ENCODE measurements at regions not wholly inside any gene's neighbourhood (a gene's known extent, or its start where the extent isn't known, plus 50 kb on each side); places are given as distances from the start of the nearest gene placed in this dataset.

DNA sequence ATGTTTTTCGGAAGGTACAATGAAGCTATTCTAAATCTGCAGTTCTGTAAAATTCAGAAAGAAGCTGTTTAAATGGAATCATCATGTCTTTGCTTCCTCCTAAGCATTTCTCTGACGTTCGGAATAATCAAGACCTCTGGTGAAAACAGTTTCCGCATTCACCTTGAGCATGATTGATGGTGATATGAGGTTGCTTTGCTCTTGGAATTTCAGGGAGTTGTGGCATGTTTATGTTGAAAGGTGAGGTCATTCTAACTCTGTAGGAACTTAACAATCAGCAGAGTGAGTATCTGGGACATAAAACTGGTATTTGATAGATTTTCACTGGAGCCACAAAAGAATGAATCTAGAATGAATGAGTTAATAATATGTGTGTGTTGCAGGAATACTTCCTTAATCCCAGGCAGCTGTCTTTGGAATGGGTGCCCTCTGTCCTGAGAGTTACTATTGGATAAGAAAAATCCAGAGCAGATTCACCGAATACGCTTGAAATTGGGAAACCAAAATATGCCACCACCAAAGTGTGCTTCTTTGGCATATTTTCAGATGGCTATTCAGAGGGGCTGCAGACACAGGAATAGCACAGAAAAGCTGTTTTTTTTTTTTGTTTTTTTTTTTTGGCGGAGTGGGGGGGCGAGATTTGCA is 599.1 kb downstream of the CCER1 start:
- Mint-ChIP-seq H3K27me3 (no peaks in the 10 kb centered on the region), H3K27ac (no peak overlapping the region), H3K4me1 (no peaks in the 10 kb centered on the region)

DNA sequence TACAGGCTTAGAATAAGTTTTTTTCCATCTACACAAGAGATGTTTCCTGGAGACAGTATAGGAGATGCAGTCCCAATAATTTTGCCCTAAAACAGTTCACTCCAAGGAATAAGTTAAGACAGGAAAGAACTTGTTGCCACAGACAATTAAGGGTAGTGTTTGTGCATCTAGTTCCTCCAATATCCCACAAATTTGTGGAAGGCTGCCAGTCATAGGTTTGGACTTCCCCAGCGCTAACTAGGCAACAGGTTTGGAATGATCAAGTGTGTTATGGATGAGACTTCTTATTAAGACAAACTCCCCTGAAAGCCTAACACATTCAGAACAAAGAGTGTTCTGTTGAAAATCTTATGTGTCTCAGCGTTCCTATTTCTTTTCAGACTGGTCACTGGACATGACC is 611.0 kb downstream of the CCER1 start:
- Mint-ChIP-seq H3K27me3 (peaks cover 3% of the 10 kb centered on the region), H3K9me3 (no peaks in the 10 kb centered on the region), H3K4me3 (no peak overlapping the region), H3K27ac (no peak overlapping the region), H3K4me1 (no peaks in the 10 kb centered on the region), H3K36me3 (peaks cover 4% of the 10 kb centered on the region)

More for the DNA sequence above, 599.1 kb downstream of the CCER1 start:
- no peak overlapping the region for H3K4me3 Mint-ChIP-seq
- peaks cover 2% of the 10 kb centered on the region for H3K36me3 Mint-ChIP-seq
- peaks cover 2 to 11% (median 10%) of the 10 kb centered on the region in 3 donors for H3K9me3 Mint-ChIP-seq

DNA sequence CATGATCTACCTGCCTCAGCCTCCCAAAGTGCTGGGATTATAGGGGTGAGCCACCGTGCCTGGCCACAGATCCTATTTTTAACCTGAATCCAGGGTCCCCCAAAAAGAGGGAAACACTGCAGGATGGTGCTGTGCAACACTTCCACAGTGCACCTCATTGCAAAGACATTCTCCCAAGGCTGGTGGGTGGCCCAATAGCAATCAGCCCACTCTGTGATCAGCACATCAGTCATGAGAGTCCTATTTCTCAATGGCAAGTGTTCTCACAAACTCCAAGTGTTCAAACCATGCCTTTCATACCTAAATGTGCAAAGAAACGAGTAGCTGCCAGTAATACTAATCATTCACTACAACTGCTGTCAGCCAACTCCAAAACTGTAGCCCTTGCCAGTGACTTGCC is 612.9 kb downstream of the CCER1 start:
- Mint-ChIP-seq H3K36me3 (peaks cover 2% of the 10 kb centered on the region), H3K4me3 (no peak overlapping the region), H3K27ac (no peak overlapping the region), H3K9me3 (no peaks in the 10 kb centered on the region), H3K4me1 (no peaks in the 10 kb centered on the region), H3K27me3 (peaks cover 3% of the 10 kb centered on the region)

DNA sequence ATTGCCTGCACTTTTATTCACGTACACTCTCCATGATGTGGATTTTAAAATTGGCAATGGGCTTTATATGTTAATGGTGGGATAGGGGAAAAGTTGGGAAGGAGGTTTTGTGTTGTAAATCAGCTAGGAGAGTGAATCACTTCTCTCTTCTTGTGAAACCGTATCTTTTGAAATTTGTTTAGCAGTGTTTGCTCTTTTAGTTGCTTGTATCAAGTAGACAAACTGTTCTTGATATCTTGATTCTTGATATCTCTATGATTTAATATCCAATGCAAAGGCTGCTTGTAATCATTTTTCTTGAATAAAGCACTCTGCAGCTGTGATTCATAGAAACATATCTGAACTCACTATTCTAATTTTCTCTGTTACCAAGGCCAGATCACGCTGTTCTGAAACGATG is 615.1 kb downstream of the CCER1 start:
- peaks cover 2% of the 10 kb centered on the region for H3K36me3 Mint-ChIP-seq
- no peak overlapping the region for H3K4me3 Mint-ChIP-seq
- peaks cover 3% of the 10 kb centered on the region for H3K27me3 Mint-ChIP-seq

DNA sequence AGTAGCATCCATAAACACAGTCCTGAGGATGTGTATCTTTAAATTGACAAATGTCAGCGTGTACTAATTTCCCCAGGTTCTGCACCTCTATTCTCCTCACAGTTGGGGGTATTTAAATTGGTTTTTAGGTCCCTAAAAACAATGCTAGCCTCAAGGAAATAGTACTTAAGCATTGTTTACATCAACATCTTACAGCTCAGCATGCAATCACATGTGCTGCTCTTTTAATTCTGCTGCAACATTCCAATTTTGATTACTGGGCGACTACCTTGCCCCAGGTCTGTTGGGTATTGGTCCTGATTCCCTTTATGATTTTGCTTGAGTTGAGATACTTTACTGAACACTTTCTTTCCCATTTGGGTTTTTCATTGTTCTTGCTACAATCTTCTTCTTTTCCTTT is 616.6 kb downstream of the CCER1 start:
- H3K27ac Mint-ChIP-seq = no peak overlapping the region
- no peaks in the 10 kb centered on the region for H3K9me3 Mint-ChIP-seq
- peaks cover 2% of the 10 kb centered on the region for H3K36me3 Mint-ChIP-seq

More for the DNA sequence above, 615.1 kb downstream of the CCER1 start:
- Mint-ChIP-seq H3K27ac (no peak overlapping the region), H3K4me1 (peaks cover 0 to 5% (median 0%) of the 10 kb centered on the region in 3 donors), H3K9me3 (no peaks in the 10 kb centered on the region)

DNA sequence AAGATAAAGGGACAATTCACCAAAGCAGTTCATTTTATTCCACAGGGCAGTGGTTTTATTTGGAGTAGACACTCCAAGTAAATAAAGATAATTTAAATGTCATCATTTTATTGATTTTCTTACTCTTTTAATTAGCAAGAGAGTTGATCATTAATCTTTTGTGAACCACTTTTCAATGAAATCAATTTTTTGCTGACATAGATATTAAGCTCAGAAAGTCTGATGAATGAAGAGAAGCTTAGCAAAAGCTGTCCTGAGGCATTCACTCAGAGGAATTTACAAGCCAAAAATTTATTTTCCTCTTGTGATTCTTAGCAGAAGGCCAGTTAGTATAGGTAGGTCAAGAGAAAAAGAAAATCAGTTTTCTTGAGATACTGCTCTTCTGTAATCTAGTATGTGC is 618.0 kb downstream of the CCER1 start:
- Mint-ChIP-seq H3K4me3 (no peak overlapping the region), H3K27ac (no peak overlapping the region), H3K4me1 (peaks cover 0 to 5% (median 0%) of the 10 kb centered on the region in 3 donors), H3K27me3 (peaks cover 3% of the 10 kb centered on the region), H3K9me3 (peaks cover 0 to 2% (median 0%) of the 10 kb centered on the region in 3 donors), H3K36me3 (peaks cover 2% of the 10 kb centered on the region)

More for the DNA sequence above, 616.6 kb downstream of the CCER1 start:
- peaks cover 0 to 5% (median 0%) of the 10 kb centered on the region in 3 donors for H3K4me1 Mint-ChIP-seq
- peaks cover 3% of the 10 kb centered on the region for H3K27me3 Mint-ChIP-seq
- H3K4me3 Mint-ChIP-seq = no peak overlapping the region

DNA sequence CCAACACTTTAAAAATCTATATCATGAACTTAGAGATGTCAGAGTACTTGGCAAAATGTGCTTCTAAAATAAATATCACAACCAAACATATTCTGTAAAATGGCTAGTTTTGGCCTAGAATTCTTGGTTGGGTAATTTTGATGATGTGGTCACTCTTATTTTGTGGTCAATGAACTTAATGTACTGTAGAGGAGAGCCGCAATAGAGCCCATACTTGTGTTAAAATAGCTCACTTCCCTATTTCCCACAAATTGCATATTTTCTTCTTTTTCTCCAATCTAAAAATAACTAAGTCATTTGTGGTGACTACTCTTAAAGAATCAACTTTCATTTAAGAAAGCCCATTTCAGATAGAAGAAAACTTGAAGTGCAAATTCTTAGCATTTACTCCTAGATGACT is 619.4 kb downstream of the CCER1 start:
- H3K36me3 Mint-ChIP-seq = peaks cover 2% of the 10 kb centered on the region
- no peak overlapping the region for H3K27ac Mint-ChIP-seq
- no peak overlapping the region for H3K4me3 Mint-ChIP-seq
- peaks cover 0 to 2% (median 0%) of the 10 kb centered on the region in 3 donors for H3K9me3 Mint-ChIP-seq
- H3K4me1 Mint-ChIP-seq = peaks cover 0 to 5% (median 0%) of the 10 kb centered on the region in 3 donors
- peaks cover 3% of the 10 kb centered on the region for H3K27me3 Mint-ChIP-seq

DNA sequence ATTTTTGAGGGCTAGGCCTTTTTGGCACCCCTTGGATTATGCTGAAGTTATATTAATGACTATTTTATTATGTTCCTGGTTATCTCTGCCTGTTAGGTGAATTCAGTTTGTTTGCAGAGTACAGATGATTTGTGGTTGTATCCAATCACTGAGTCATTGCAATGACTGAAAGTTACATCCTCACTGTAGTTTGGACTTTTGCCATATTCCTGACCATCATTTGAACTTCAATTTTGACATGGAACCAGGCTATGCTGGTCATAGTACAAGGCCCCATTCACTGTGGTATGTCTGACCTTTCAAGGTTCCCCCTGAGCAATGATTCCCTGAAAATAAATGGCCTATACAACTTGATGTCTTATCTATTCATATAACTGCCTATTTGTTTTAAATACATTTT is 621.0 kb downstream of the CCER1 start:
- H3K9me3 Mint-ChIP-seq = peaks cover 0 to 2% (median 0%) of the 10 kb centered on the region in 3 donors
- peaks cover 0 to 5% (median 0%) of the 10 kb centered on the region in 3 donors for H3K4me1 Mint-ChIP-seq
- H3K27ac Mint-ChIP-seq = no peak overlapping the region
- no peaks in the 10 kb centered on the region for H3K27me3 Mint-ChIP-seq
- H3K36me3 Mint-ChIP-seq = peaks cover 2% of the 10 kb centered on the region
- H3K4me3 Mint-ChIP-seq = no peak overlapping the region

GRCh38 chr12:90333424-90333823 is 621.6 kb downstream of the CCER1 start:
- Mint-ChIP-seq H3K27ac (no peak overlapping the region), H3K4me3 (no peak overlapping the region), H3K27me3 (no peaks in the 10 kb centered on the region), H3K36me3 (no peaks in the 10 kb centered on the region), H3K4me1 (peaks cover 0 to 5% (median 0%) of the 10 kb centered on the region in 3 donors), H3K9me3 (peaks cover 0 to 2% (median 0%) of the 10 kb centered on the region in 3 donors)

DNA sequence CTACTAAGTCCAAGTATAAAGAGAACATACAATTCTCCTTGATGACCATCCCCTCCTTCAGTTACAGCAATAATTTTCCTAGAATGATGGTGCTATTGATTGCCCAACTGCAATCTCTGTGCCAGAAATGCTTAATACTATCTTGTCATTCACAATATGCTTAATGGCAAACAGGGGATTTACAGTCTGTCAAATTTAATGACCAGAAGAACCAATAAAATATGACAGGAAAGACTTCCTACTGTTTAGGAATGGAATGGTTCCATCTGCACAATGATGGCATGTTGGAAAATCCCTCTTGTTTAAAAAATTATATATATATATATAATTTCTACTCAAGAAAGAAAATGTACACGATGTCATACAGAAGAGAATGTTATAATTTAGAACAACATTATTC is 623.2 kb downstream of the CCER1 start:
- H3K4me3 Mint-ChIP-seq = no peak overlapping the region
- no peaks in the 10 kb centered on the region for H3K36me3 Mint-ChIP-seq
- H3K4me1 Mint-ChIP-seq = peaks cover 0 to 5% (median 0%) of the 10 kb centered on the region in 3 donors
- H3K27me3 Mint-ChIP-seq = no peaks in the 10 kb centered on the region
- H3K27ac Mint-ChIP-seq = no peak overlapping the region
- peaks cover 0 to 2% (median 0%) of the 10 kb centered on the region in 3 donors for H3K9me3 Mint-ChIP-seq

- H3K27ac Mint-ChIP-seq = no peak overlapping the region
- H3K4me3 Mint-ChIP-seq = no peak overlapping the region
- peaks cover 0 to 5% (median 0%) of the 10 kb centered on the region in 3 donors for H3K4me1 Mint-ChIP-seq
- H3K9me3 Mint-ChIP-seq = peaks cover 0 to 2% (median 0%) of the 10 kb centered on the region in 3 donors
- H3K27me3 Mint-ChIP-seq = no peaks in the 10 kb centered on the region
- H3K36me3 Mint-ChIP-seq = no peaks in the 10 kb centered on the region
Measured at GRCh38 chr12:90331262-90331661, 622.6 kb upstream of the ATP2B1 start.

- Mint-ChIP-seq H3K27me3 (no peaks in the 10 kb centered on the region), H3K9me3 (peaks cover 0 to 2% (median 0%) of the 10 kb centered on the region in 3 donors), H3K4me3 (no peak overlapping the region)
Measured at GRCh38 chr12:90327793-90328743, 619.4 kb upstream of the ATP2B1 start.

DNA sequence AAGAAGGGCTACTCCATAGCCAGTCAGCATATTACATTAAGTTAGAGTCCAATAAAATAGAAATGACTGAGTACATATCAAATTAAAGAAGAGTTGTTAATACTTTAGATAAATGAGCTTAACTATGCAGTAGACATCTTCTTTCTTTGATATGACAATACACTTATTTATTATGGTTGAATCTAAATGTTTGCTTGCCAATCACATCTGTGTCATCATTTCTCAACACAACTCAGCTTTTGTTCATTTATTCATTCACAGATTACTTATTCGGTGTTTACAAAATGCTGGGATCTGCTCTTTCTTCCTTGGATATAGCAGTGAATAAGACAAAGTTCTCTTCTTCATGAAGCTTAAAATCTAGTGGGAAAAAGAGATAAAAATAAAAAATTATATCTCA is 614.6 kb upstream of the ATP2B1 start:
- no peaks in the 10 kb centered on the region for H3K36me3 Mint-ChIP-seq
- H3K4me1 Mint-ChIP-seq = no peaks in the 10 kb centered on the region
- no peak overlapping the region for H3K4me3 Mint-ChIP-seq
- H3K27me3 Mint-ChIP-seq = no peaks in the 10 kb centered on the region
- H3K27ac Mint-ChIP-seq = no peak overlapping the region
- H3K9me3 Mint-ChIP-seq = no peaks in the 10 kb centered on the region

More at GRCh38 chr12:90327793-90328743, 619.4 kb upstream of the ATP2B1 start:
- H3K36me3 Mint-ChIP-seq = no peaks in the 10 kb centered on the region
- H3K4me1 Mint-ChIP-seq = no peaks in the 10 kb centered on the region
- H3K27ac Mint-ChIP-seq = no peak overlapping the region

DNA sequence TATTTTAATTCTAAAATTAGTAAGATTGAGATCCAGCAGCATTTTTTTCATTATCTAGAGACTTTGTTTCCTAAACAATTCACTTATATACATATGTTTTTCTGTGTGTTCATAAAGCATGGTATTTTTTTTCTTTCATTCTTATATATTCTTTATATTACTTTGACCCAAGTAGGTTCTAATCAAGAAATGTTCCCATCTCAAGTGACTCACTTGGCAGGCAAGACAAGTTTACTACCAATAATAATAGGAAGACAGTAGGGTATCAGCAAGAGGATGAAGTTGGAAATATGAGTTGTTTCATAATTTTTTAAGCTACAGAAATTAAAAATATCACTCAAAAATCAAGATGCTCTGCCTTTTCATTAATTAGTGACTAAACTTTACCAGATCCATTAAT is 613.4 kb upstream of the ATP2B1 start:
- no peaks in the 10 kb centered on the region for H3K36me3 Mint-ChIP-seq
- H3K4me3 Mint-ChIP-seq = no peak overlapping the region
- H3K4me1 Mint-ChIP-seq = no peaks in the 10 kb centered on the region
- peaks cover 1% of the 10 kb centered on the region for H3K27me3 Mint-ChIP-seq
- H3K9me3 Mint-ChIP-seq = peaks cover 0 to 3% (median 0%) of the 10 kb centered on the region in 3 donors
- H3K27ac Mint-ChIP-seq = no peak overlapping the region

DNA sequence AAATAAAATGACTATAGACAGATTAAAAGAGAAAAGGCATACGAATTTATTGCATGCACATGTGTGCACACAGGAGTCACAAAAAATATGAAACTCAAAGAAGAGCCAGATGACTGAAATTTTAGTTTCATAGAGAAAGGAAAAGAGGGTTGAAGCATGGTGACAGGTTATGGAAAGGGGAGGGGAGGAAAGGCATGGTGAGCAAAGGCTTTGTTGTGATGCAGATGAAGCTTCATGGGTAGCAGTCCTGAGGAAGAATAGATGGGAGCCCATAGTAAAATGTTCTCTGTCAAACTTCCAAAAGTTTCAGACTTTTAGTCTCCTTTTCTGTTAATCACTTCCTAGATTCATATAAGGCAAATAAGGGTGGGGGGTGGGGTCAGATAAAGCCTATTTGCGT is 612.7 kb upstream of the ATP2B1 start:
- peaks cover 0 to 3% (median 0%) of the 10 kb centered on the region in 3 donors for H3K9me3 Mint-ChIP-seq
- no peak overlapping the region for H3K27ac Mint-ChIP-seq
- peaks cover 1% of the 10 kb centered on the region for H3K27me3 Mint-ChIP-seq
- no peak overlapping the region for H3K4me3 Mint-ChIP-seq
- H3K36me3 Mint-ChIP-seq = no peaks in the 10 kb centered on the region
- H3K4me1 Mint-ChIP-seq = no peaks in the 10 kb centered on the region

Measured in IgD-negative memory B cell (primary cell).